ENCODE measurements at regions not wholly inside any gene's neighbourhood (a gene's known extent, or its start where the extent isn't known, plus 50 kb on each side); places are given as distances from the start of the nearest gene placed in this dataset.

DNA sequence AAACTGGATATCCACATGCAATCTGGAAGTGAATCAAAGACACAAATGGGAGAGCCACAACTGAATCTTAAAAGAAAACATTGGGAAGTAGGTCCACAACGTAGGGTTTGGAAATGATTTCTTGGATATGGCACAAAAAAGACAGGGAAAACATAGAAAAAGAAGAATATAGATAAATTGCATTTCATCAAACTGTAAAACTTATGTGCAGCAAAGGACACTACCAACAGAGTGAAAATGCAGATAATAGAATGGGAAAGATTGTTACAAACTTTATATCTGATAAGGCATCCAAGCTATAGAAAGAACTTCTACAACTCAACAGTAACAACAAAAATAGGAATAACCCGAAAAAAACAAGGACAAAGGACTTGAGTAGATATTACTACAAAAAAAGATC lies 89.6 kb downstream of the ZNF280B start:
- no peak for DNase-seq (ENCODE audit: low read depth)

DNA sequence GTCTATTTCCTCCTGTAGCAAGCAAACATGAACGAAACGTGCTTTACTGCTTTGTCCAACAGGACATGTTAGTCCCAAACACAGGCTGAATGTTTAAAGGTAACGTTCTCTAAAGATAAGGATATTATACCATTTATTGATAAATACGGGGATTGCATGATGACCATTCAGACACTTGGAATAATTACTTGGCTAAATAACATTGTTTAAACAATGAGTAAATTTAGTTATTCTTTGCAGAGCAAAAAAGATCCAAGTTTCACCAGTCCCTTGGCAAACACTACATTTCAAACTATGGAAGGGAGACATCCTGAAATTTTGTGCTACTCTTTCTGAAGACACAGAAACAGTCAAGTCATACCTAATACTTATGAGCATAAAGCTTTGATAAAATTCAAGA lies 88.0 kb downstream of the ZNF280B start:
- DNase-seq (ENCODE audit: low read depth): no peak

DNA sequence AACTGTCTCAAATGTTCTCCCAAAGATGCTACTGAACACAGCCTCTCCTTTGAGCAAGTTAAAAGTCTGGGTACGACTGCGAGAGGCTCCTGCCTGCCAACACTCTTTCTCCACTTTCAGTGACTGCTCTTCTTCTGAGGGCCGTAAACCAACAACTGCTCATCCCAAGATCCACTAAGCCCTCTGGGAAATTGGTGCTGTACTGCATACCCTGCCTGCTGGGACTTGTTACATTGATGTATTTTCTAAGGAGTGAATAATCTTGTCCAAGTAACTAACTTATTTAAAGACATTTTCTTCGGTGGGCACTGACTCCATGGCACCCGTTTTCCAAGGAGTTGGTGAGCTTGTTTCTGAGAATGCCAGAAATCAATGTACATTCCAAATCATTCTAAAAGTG lies 87.2 kb downstream of the ZNF280B start:
- no peak for DNase-seq (ENCODE audit: low read depth)

DNA sequence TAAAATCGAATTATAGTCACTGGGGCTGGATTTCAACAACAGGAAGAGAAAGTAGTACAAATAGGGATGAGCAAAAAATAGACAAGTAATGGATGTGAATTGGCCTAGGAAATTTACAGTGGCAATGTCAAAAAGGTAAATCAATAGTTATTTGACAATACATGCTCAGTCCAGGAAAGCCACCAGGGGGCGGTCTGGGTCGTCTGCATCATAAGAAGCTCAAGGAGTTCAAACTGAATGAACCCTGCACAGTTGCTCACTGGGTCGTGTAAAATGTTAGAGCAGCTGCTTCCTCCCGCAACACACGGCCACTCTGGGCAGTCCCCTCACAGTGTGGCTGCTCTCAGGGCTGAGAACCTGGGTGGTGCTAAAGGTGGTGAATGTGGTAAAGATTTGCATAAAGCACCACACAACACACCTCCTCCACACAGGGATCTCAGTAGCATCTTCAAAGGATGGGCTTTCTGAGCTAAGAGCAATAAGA lies 85.9 kb downstream of the ZNF280B start:
- DNase-seq (ENCODE audit: low read depth): peak; percentile 41

DNA sequence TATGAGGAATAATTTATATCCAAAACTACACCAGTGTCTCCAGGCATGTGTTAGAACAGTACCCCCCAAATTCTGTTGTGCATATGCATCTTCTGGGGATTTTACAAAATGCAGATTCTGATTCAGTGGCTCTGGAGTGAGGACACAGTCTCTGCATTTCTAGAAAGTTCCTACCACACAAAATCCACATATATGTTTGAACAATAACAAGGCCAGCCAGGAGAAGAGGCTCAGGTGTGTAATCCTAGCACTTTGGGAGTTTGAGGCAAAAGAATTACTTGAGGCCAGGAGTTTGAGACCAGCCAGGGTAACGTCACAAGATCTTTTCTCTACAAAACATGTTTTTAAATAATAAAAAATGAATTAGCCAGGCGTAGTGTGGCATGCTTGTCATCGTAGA lies 84.9 kb downstream of the ZNF280B start:
- DNase-seq (ENCODE audit: low read depth): no peak

DNA sequence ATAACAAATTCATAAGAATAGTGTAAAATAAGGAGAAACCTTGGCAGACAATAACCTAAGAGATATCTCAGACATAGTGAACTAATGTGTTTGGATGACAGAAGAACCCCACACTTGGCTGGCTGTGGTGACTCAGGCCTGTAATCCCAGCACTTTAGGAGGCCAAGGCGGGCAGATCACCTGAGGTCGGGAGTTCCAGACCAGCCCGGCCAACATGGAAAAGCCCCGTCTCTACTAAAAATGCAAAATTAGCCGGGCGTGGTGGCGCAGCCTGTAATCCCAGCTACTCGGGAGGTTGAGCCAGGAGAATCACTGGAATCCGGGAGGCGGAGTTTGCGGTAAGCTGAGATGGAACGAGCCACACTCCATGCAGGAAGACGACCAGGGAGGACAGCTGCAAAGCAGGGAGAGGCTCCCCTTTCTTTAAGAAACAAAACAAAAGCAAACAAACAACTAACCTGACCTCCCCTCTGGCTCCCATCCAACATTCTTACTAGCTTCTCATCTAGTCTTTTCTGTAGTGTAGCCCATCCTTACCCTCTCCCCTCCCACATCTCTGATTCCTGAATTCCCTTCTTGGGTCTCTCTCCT lies 84.2 kb downstream of the ZNF280B start:
- DNase-seq (ENCODE audit: low read depth): no peak

DNA sequence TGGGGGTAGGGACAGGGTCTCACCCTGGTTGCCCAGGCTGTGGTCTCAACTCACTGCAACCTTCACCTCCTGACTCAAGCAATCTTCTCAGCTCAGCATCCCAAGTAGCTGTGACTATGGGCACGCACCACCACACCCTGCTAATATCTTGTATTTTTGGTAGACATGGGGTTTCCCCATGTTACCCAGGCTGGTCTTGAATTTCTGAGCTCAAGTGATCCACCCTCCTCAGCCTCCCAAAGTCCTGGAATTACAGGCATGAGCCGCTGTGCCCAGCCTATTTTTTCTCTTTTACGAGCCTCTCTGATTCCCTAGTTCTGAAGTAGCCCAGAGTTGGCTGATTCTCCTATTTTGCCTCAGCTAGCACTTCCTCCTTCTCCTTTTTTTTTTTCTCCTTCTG lies 83.6 kb downstream of the ZNF280B start:
- no peak for DNase-seq (ENCODE audit: low read depth)

DNA sequence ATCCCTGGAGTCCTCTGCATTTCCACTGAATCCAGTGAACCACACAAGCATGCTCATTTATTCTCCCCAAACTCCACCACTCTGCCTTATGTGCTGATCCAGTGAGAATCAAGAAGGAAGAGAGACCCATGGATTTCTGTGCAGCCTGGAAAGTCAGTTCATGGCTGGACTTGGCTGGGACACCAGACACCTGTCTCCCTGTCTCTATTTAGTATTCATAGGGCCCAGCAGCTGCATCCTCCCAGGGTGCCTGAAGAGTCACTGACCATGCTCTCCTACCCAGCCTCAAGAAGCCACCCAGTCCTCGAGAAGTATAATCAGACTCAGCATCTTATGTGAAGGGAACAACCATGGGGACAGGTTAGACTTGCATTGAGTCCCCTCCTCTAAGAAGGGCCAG lies 83.2 kb downstream of the ZNF280B start:
- DNase-seq (ENCODE audit: low read depth): no peak

DNA sequence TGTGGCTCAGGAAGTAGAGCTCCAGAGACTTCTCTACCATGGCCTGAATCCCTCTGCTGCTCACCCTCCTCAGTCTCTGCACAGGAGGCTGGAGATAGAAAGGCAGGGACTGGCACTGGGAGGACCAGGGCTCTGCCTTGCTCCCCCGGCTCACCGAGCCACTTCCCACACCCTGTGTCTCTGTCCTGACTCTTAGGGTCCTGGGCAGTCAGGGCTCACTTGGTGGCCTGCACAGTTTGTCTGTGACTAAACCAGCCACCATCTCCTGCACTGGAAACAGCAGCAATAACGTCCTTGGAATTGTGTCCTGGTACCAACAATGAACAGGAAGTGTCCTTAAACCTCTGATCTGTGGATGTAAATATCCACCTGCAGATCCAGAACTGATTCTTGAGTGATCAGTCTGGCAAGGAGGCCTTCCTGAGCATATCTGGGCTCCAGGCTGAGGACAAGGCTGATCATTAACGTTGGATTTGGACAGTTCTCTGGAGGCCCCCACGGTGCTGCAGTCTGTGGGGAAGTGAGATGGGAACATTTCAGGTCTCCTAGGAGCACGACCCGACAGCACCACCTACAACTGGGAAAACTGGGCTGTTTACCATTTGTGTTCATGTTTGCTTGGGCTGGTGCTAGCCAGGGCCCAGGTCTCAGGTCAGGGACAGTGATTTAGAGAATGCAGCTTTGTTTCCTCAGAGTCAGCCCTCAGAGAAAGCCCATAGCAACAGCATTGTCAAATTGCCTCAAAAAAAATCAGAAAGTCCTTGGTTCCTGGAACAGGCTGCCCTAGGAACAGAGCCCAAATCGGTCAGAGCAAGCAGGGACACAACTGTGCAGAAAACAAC lies 82.5 kb downstream of the ZNF280B start:
- DNase-seq (ENCODE audit: low read depth): no peak

DNA sequence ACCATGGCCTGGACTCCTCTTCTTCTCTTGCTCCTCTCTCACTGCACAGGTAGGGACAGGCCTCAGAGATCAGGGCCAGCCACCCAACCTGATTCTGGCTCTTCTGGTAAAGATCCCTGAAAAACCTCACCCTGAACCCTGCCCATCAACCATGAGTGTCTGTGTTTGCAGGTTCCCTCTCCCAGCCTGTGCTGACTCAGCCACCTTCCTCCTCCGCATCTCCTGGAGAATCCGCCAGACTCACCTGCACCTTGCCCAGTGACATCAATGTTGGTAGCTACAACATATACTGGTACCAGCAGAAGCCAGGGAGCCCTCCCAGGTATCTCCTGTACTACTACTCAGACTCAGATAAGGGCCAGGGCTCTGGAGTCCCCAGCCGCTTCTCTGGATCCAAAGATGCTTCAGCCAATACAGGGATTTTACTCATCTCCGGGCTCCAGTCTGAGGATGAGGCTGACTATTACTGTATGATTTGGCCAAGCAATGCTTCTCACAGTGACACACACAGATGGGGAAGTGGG lies 80.9 kb downstream of the ZNF280B start:
- no peak for DNase-seq (ENCODE audit: low read depth)

DNA sequence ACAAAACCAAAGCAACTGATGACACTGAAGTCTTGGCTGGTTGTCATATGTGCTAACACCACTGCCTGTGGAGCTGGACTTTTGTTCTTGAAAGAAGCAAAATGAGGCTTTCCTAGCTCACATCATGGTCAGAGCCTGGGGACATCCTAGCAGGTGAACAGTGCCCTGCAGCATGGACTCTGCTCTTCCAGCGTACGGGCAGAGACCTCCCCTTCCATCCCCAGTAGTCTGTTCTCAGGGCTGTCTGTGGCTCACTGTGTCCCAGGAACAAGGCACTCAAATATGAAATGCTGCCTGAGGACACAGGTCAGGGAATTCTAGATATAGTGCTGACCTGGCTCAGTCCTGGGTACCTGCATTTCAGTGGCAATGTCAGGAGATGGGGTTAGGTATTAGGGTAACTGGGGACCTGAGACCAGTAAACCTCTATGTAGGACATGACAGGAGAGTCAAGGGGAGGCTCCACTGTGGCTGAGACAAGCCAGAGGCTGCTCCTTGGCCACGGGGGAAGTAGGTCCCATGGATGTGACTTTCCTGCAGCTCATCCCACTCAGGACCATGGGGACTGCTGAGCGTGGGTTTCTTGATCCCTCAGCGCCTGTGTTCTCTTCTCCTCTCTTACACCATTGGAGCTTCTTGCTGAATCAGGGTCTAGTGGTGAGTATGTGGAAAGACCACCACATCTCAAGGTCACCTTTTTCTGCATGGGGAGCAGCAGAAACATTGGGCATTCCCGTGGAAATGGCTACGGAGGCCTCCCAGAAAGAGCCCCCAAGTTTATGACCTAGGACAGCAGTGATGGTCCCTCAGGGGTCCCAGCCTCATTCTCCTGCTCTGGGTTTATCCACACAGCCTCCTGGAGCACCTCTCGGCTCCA lies 80.1 kb downstream of the ZNF280B start:
- no peak for DNase-seq (ENCODE audit: low read depth)

DNA sequence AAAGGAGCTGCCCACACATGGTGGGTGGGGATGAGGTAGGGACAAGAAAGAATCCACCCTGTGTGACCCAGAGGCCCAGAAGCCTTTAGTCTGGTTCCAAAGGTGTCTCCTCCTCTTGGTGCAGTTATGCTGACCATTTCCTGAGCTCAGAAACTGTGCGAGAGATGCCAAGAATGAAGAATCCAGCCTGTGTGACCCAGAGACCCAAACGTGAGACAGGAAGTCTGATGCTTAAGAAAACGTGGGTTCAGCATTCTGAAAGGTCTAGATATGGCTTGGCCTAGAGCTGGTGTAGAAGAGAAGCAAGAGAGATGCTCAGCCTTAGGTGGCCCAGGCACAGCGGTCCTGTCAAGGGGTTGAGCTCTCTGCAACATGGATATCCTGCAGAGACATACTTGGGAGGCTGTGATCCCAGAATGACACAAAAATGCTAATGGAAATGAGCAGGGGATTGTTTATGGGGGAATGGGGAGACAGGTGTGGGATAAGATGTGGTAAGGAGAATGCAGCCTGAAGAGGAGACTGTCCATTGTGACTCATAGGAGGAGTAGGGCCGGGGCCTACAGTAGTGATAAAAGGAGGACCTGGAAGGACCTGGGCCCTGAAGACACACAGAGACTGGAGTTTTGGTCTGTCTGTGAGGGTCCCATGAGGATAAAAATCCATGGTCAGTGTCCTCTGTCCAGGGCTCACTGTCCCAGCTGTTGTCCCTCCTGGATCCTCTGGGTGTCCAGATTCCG lies 79.0 kb downstream of the ZNF280B start:
- DNase-seq (ENCODE audit: low read depth): no peak

DNA sequence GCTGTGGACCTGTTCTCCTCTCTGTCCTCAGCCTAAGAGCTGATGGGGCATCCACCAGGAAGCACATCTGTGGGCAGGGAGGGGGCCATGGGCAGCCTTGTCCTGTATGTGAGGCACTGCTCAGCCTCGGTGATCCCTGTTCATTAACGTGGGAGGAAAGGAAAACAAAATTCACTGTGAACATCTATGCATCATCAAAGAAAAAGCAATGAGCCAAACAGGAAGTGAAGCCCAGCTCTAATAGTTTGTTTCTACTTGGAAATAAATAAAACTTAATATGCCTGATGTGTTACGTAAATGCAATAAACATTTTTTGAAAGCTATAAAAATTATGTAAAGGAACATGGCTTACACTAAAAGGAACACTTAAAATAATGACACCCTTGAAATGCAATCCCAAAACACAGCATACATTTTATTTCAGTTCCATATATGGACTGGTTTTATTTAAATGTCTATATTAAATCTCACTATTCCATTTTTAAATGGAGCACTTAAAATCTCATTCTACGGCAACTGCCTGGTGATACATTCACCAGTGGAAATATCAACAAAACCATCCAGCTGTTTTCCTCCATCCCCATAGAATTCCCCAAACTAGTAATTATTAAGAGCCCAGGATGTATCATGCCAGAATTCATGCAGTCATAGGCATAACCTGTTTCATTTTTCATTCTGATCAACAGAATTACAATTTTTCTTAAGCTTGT lies 78.3 kb downstream of the ZNF280B start:
- no peak for DNase-seq (ENCODE audit: low read depth)

DNA sequence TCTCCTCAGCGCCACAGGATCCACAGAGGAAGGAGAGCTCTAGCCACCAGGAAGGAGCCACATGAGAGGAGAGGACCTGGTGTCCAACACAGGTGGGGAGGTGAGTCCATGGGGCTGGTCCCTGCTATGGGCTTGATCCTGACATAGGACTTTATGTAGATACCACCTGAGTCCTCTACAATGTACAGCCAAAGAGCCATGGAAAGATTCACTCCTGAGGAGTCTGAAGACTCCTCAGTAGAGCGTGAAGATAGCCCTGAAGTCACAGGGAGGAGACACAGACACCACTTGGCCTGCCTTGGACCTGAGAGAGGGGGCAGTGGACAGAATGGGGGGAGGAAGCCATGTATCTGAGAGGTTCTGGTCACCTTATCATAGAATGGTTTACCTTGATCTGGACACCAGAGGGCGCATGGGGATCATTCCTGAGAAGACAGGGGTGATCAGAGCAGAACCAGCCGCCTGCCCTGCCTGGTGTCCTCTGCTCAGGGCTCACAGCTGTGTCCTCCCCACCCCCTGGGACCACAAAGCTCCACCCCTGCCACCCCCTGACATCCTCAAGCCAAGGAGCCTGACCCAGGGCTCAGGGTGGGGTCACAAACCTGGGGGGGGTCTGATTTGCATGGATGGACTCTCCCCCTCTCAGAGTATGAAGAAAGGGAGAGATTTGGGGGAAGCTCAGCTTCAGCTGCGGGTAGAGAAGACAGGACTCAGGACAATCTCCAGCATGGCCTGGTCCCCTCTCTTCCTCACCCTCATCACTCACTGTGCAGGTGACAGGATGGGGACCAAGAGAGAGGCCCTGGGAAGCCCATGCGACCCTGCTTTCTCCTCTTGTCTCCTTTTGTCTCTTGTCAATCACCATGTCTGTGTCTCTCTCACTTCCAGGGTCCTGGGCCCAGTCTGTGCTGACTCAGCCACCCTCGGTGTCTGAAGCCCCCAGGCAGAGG lies 77.0 kb downstream of the ZNF280B start:
- DNase-seq (ENCODE audit: low read depth): peak; percentile 36

DNA sequence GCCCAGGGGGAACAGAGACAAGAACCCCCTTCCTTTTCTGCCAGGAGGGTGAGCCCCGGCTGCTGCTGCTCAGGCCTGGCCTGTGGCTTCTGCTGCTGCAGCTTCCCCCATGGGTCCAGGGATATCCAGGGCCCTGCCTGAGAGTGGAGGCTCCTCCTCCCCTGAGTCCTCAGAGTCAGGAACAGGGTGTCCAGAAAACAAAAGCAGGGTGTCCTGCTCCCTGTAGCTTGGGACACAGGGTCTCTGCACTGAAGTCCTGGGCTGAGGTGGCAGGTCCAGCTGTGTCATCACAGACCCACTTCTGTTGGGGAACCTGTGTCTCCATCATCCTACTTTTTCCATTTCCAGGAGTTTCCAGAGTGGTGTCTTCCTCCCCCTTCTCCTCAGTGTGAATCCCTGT lies 76.1 kb downstream of the ZNF280B start:
- no peak for DNase-seq (ENCODE audit: low read depth)

DNA sequence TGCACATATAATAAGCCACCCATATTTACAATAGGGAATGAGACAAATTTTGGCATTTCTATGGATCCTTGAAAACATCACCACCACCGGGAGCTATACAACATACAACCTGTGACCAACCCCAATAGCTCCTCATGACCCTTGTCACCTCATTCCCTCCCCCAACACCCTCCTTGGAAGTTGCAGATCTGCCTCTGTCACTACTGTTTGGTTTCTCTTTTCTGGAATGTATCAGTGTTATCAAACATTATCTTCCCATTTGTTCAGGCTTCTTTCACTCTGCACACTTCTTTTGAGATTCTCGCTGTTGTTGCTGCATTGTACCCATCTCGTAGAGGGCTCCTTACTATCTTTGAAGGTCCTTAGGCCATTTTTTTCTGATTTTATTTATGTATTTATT lies 75.6 kb downstream of the ZNF280B start:
- no peak for DNase-seq (ENCODE audit: low read depth)

DNA sequence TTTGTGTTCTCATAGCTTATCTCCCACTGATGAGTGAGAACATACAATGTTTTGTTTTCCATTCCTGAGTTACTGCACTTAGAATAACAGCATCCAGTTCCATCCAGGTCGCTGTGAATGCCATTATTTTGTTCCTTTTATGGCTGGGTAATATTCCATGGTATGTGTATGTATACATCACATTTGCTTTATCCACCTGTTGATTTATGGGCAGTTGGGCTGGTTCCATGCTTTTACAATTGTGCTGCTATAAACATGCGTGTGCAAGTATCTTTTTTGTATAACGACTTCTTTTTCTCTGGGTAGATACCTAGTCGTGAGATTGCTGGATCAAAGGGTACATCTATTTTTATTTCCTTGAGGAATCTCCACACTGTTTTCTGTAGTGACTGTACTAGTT lies 74.8 kb downstream of the ZNF280B start:
- no peak for DNase-seq (ENCODE audit: low read depth)

Measured in Daoy (cell line).